ENCODE measurements at regions not wholly inside any gene's neighbourhood (a gene's known extent, or its start where the extent isn't known, plus 50 kb on each side); places are given as distances from the start of the nearest gene placed in this dataset.
A peak's percentile ranks its signal among the peaks of the same experiment; 100 is the strongest.

GRCh38 chrX:40485102-40485826 is 95.5 kb upstream of the ATP6AP2 start:
- no peak for DNase-seq (ENCODE audit: low spot score)

- DNase-seq (ENCODE audit: low spot score) = no peak
Measured at GRCh38 chrX:40484408-40485091, 96.2 kb upstream of the ATP6AP2 start.

DNA sequence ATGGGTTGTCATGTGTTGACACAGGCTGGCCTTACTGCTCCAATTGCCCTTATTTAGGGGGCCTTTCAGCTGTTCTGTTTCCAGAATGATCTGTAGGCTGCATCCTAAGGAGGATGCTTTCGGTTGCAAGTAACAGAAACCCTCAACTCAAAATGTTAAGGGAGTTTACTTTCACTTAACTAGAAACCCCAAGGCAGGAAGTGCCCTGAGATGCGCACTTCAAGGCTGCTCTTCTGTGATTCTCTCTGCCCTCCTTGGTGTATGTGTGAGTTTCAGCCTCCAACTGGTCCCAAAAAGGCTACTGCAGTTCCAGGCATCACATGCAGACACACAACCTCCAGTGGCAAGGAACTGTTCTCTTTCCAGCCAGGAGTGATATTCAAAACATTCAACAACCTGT is 97.3 kb upstream of the ATP6AP2 start:
- no peak for DNase-seq (ENCODE audit: low spot score)

- peak; percentile 58 for DNase-seq (ENCODE audit: low spot score)
Measured at GRCh38 chrX:40479777-40480318, 100.9 kb upstream of the ATP6AP2 start.

GRCh38 chrX:40478474-40479065 is 102.2 kb upstream of the ATP6AP2 start:
- DNase-seq (ENCODE audit: low spot score) = no peak

DNA sequence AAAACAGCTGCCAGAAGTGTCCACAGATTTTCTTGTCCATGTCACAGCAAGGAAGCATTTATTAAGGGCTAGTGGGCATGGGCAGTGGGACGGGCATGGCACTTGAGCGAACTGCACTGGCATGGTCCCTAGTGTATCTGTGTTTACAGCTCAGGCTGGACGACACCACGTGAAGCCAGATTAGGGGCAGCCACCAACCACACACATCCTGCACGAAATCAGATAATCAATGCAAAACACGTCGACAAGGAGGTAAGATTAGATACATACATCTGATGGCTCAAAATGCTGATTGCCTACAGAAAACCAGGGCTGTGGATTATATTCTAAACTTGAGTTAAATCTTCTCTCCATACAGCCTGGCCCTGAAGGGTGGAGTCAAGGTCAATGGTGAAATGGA is 103.8 kb upstream of the ATP6AP2 start:
- DNase-seq (ENCODE audit: low spot score) = no peak

GRCh38 chrX:40474645-40475044 is 106.1 kb upstream of the ATP6AP2 start:
- DNase-seq (ENCODE audit: low spot score) = no peak

DNA sequence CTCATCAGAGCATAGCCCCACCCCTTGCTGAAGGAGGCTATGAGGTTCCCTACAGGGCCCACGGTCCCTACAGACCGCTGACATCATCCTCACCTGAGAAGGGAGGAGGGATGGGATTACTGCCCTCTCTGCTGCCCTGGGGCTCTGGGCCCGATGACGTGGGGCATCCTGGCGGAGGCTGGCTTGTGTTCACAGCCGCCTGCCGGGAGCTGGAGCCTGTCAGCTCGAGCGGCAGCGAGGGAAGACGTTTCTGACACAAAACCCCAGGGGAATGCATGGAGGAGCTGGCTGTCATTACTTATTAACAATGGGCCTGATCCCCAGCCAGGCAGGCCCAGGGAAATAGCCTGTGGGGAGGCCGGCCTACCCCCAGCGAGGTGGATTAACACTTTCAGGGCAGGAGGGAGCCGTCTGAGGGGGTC is 106.6 kb upstream of the ATP6AP2 start:
- DNase-seq (ENCODE audit: low spot score) = peak; percentile 70

- peak; percentile 51 for DNase-seq (ENCODE audit: low spot score)
Measured at GRCh38 chrX:40473460-40474204, 107.1 kb upstream of the ATP6AP2 start.

- DNase-seq (ENCODE audit: low spot score) = peak; percentile 70
Measured at GRCh38 chrX:40471965-40472648, 108.7 kb upstream of the ATP6AP2 start.

DNA sequence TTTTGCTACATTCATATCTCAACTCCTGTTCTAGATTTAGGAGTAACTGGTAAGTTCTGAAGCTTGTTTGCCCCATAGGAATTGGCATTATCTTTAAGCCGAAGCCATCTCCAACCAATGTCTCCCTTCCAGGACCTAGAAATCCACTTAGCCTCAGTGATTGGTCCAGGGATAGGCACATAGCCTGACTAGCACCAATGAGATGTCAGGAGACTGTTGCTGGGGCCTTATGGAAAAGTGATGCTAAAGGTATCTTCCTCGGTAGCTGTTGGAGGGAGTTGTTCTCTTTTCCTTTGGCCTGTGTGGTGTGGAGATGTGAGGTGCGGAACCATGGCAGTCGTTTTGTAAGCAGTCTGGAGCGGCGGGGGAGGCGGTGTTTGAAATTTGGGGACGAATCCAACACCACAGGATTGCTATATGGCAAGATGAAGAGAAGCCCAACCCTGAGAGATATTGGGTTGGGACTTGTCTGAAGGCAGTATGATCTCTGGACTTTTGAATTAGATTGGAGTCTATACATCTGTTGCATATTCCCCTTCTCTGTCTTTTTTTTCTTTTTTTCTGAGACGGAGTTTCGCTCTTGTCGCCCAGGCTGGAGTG is 109.8 kb upstream of the ATP6AP2 start:
- DNase-seq (ENCODE audit: low spot score) = peak; percentile 34

DNA sequence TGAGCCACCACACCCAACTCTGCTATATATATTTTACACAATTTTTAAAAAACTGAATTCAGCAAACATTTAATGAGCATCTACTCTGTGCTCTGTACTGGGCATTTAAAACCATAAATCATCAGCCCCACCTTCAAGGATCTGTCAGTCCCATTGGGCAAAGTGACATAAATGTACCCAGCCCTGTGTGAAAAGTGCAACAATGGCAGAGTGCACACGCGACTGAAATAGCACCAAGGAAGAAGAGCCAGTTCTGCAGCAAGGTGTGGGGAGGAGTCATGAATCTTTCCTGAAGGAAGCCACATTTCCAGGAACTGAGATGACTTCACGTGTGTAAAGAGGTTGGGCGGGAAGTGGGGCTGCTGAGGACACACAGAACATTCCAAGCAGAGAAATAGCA is 111.5 kb upstream of the ATP6AP2 start:
- DNase-seq (ENCODE audit: low spot score) = no peak

- DNase-seq (ENCODE audit: low spot score) = peak; percentile 90
Measured at GRCh38 chrX:40468033-40468846, 112.5 kb upstream of the ATP6AP2 start.

DNA sequence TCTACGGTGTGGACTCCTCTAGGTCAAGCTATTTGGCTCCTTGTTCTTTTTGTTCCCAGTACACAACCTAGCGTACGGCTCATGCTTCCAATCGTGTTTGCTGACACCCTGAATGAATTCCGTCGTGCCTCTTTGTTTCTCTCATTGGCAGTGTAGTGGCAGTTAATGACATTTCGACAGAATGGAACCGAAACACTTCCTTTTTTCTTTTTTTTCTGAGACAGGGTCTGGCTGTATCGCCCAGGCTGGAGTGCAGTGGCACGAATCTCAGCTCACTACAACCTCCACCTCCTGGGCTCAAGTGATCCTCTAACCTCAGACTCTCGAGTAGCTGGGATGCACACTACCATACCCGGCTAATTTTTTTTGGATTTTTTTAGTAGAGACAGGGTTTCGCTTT is 113.3 kb upstream of the ATP6AP2 start:
- DNase-seq (ENCODE audit: low spot score) = no peak

- DNase-seq (ENCODE audit: low spot score) = no peak
Measured at GRCh38 chrX:40465735-40466551, 114.8 kb upstream of the ATP6AP2 start.

GRCh38 chrX:40462795-40463194 is 118.0 kb upstream of the ATP6AP2 start:
- DNase-seq (ENCODE audit: low spot score) = no peak

- DNase-seq (ENCODE audit: low spot score) = peak; percentile 62
Measured at GRCh38 chrX:40460926-40461325, 119.8 kb upstream of the ATP6AP2 start.

- DNase-seq (ENCODE audit: low spot score) = no peak
Measured at GRCh38 chrX:40459571-40460158, 121.1 kb upstream of the ATP6AP2 start.

GRCh38 chrX:40457406-40457805 is 123.4 kb upstream of the ATP6AP2 start:
- no peak for DNase-seq (ENCODE audit: low spot score)
